ENCODE measurements at regions not wholly inside any gene's neighbourhood (a gene's known extent, or its start where the extent isn't known, plus 50 kb on each side); places are given as distances from the start of the nearest gene placed in this dataset.

GRCh38 chr20:24378661-24379483 is 90.6 kb upstream of the SYNDIG1 start:
- Histone ChIP-seq H3K4me1 (peaks cover 0 to 48% (median 24%) of the 10 kb centered on the region in 4 donors), H3K36me3 (no peaks in the 10 kb centered on the region), H3K27me3 (no peaks in the 10 kb centered on the region), H3K4me3 (peak overlapping the region in 1 of 2 donors; percentile 2), H3K27ac (peak overlapping the region; percentile 57 to 64), H3K9me3 (no peaks in the 10 kb centered on the region)
- intact Hi-C loops (cut with DNase I; ENCODE audit: low total_unique reads) = no loop called here
- no peak for TF ChIP-seq CTCF (IDR thresholded peaks at IDR 0.05)
- DNase-seq = no peak

GRCh38 chr20:24376311-24377099 is 92.9 kb upstream of the SYNDIG1 start:
- Histone ChIP-seq H3K36me3 (no peaks in the 10 kb centered on the region), H3K4me3 (no peak overlapping the region), H3K27me3 (no peaks in the 10 kb centered on the region), H3K4me1 (peaks cover 0 to 27% (median 15%) of the 10 kb centered on the region in 4 donors), H3K9me3 (no peaks in the 10 kb centered on the region), H3K27ac (peak overlapping the region in 1 of 2 donors; percentile 2)
- TF ChIP-seq CTCF (IDR thresholded peaks at IDR 0.05) = no peak
- intact Hi-C loops (cut with DNase I; ENCODE audit: low total_unique reads) = no loop called here
- DNase-seq = no peak

- no peaks in the 10 kb centered on the region for H3K9me3 ChIP-seq
- no peak overlapping the region for H3K4me3 ChIP-seq
- DNase-seq = no peak
- no peak overlapping the region for H3K27ac ChIP-seq
- H3K4me1 ChIP-seq = peaks cover 0 to 10% (median 5%) of the 10 kb centered on the region in 4 donors
- H3K27me3 ChIP-seq = no peaks in the 10 kb centered on the region
- intact Hi-C loops (cut with DNase I; ENCODE audit: low total_unique reads) = no loop called here
- no peak for TF ChIP-seq CTCF (IDR thresholded peaks at IDR 0.05)
- H3K36me3 ChIP-seq = no peaks in the 10 kb centered on the region
Observed at GRCh38 chr20:24373372-24373771, 96.1 kb upstream of the SYNDIG1 start.

- DNase-seq = no peak
- no peaks in the 10 kb centered on the region for H3K36me3 ChIP-seq
- H3K4me3 ChIP-seq = no peak overlapping the region
- no peaks in the 10 kb centered on the region for H3K27me3 ChIP-seq
- H3K9me3 ChIP-seq = no peaks in the 10 kb centered on the region
- H3K27ac ChIP-seq = no peak overlapping the region
- intact Hi-C loops (cut with DNase I; ENCODE audit: low total_unique reads) = no loop called here
- H3K4me1 ChIP-seq = peaks cover 0 to under 1% (median 0%) of the 10 kb centered on the region in 4 donors
- no peak for TF ChIP-seq CTCF (IDR thresholded peaks at IDR 0.05)
Observed at GRCh38 chr20:24370911-24371695, 98.3 kb upstream of the SYNDIG1 start.

GRCh38 chr20:24370249-24370648 is 99.2 kb upstream of the SYNDIG1 start:
- no peak overlapping the region for H3K4me3 ChIP-seq
- H3K27me3 ChIP-seq = no peaks in the 10 kb centered on the region
- intact Hi-C loops (cut with DNase I; ENCODE audit: low total_unique reads) = no loop called here
- no peak for TF ChIP-seq CTCF (IDR thresholded peaks at IDR 0.05)
- H3K36me3 ChIP-seq = no peaks in the 10 kb centered on the region
- H3K27ac ChIP-seq = no peak overlapping the region
- H3K9me3 ChIP-seq = no peaks in the 10 kb centered on the region
- no peaks in the 10 kb centered on the region for H3K4me1 ChIP-seq
- DNase-seq = no peak
